ENCODE measurements at regions not wholly inside any gene's neighbourhood (a gene's known extent, or its start where the extent isn't known, plus 50 kb on each side); places are given as distances from the start of the nearest gene placed in this dataset.

DNA sequence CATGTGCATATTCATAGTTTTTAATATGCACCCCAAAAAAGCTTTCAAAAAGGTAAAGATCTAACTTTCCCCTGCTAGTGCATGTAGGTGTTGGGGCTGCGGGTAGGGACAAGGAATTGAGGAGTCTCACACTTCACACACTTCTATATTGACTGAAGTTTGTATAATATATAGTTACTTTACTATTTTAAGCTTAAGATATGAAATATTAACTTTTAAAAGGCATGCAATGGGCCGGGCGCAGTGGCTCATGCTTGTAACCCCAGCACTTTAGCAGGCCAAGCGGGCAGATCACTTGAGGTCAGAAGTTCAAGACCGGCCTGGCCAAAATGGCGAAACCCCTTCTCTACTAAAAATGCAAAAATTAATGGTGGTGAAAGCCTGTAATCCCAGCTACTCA lies 109.1 kb upstream of the SH3BP4 start:
- H3K36me3 ChIP-seq (ENCODE audit: control insufficient read depth in 1 of 2, insufficient read depth in 2 of 2, low read depth in 1 of 2, low read length in 2 of 2), result no peaks in the 10 kb centered on the region
- DNase-seq, result no peak
- no peaks in the 10 kb centered on the region for H3K27me3 ChIP-seq (ENCODE audit: control insufficient read depth in 1 of 2, insufficient read depth in 1 of 2, low read length in 2 of 2)
- H2BK15ac ChIP-seq (ENCODE audit: low read depth, poor library complexity, severe bottlenecking), result no peak overlapping the region
- H4K91ac ChIP-seq (ENCODE audit: low read length), result no peak overlapping the region
- no peak overlapping the region for H3K4me3 ChIP-seq (ENCODE audit: insufficient read depth in 1 of 2, low read depth in 1 of 2, low read length in 2 of 2)
- no peak overlapping the region for H3K23ac ChIP-seq (ENCODE audit: low read length in 2 of 2)
- H2AFZ ChIP-seq (ENCODE audit: low read depth, low read length), result no peak overlapping the region
- peaks cover 23% of the 10 kb centered on the region for H3K4me1 ChIP-seq (ENCODE audit: control insufficient read depth, insufficient read depth, low read depth, low read length)
- no peak overlapping the region for H2BK12ac ChIP-seq (ENCODE audit: low read length in 2 of 2)
- no peaks in the 10 kb centered on the region for H3K9me3 ChIP-seq (ENCODE audit: control insufficient read depth, low read length)
- H3K9ac ChIP-seq (ENCODE audit: low read length), result no peak overlapping the region
- H3K4me2 ChIP-seq (ENCODE audit: low read length, poor library complexity, severe bottlenecking), result no peak overlapping the region
- peaks cover 1% of the 10 kb centered on the region for H3K79me1 ChIP-seq (replicated peaks; ENCODE audit: low read length, poor library complexity, severe bottlenecking)
- H4K8ac ChIP-seq (ENCODE audit: low read length), result no peak overlapping the region
- H3K18ac ChIP-seq (ENCODE audit: low read depth in 1 of 2, low read length in 2 of 2), result no peak overlapping the region
- H3K27ac ChIP-seq (ENCODE audit: low read length, poor library complexity, severe bottlenecking), result no peak overlapping the region
- no peak overlapping the region for H3K14ac ChIP-seq (ENCODE audit: low read length in 2 of 2)
- H2AK5ac ChIP-seq (ENCODE audit: low read length, severe bottlenecking), result no peak overlapping the region
- 100% methylated on average over 3 of the region's 6 CpGs for WGBS
- no peak overlapping the region for H3K4ac ChIP-seq (ENCODE audit: low read depth in 1 of 2, low read length in 2 of 2)
- no peak overlapping the region for H2BK5ac ChIP-seq (ENCODE audit: low read depth, low read length, poor library complexity, severe bottlenecking)
- H2BK120ac ChIP-seq (ENCODE audit: low read depth, low read length), result no peak overlapping the region

DNA sequence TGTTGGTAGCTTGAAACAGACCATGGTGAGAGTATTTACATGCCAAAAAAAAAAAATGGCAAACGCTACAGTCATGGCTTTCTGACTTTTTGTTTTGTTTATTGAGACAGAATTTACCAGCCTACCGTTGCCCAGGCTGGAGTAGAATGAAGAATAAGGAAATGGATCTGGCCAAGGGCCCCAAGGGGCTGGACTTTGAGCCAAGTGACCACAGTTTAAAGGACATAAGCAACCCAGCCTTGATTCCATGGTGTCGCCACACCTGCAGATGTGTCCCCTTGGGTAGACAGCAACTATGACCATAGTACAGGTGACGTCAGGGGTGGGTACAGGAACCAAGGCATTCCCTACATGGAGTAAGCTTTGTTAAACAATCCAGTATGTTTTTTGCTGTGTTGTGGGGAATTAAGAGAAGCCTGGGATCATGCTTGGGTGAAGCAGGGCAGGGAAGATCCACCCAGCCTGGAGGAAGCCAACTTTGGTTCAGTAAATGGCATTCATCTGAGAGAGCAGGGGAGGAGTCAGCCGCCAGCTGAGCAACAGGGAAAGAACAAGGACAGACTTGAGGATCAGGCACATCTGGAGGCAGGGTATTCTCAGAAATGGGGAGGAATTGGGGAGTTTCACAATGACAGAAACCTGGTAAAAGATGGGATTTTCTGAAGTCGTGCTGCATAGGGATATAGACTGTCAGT lies 110.3 kb upstream of the SH3BP4 start:
- H2BK12ac ChIP-seq (ENCODE audit: low read length in 2 of 2), result peak overlapping the region; percentile 32 to 87
- WGBS, result 69% methylated on average over 6 of the region's 6 CpGs
- H3K79me1 ChIP-seq (replicated peaks; ENCODE audit: low read length, poor library complexity, severe bottlenecking), result peaks cover 1% of the 10 kb centered on the region
- H2BK15ac ChIP-seq (ENCODE audit: low read depth, poor library complexity, severe bottlenecking), result peak overlapping the region; percentile 54
- peak overlapping the region; percentile 60 for H2AK5ac ChIP-seq (ENCODE audit: low read length, severe bottlenecking)
- H3K27me3 ChIP-seq (ENCODE audit: control insufficient read depth in 1 of 2, insufficient read depth in 1 of 2, low read length in 2 of 2), result no peaks in the 10 kb centered on the region
- no peak for DNase-seq
- peak overlapping the region; percentile 55 for H2BK120ac ChIP-seq (ENCODE audit: low read depth, low read length)
- H3K14ac ChIP-seq (ENCODE audit: low read length in 2 of 2), result no peak overlapping the region
- no peaks in the 10 kb centered on the region for H3K9me3 ChIP-seq (ENCODE audit: control insufficient read depth, low read length)
- peaks cover 23% of the 10 kb centered on the region for H3K4me1 ChIP-seq (ENCODE audit: control insufficient read depth, insufficient read depth, low read depth, low read length)
- H2AFZ ChIP-seq (ENCODE audit: low read depth, low read length), result no peak overlapping the region
- H3K27ac ChIP-seq (ENCODE audit: low read length, poor library complexity, severe bottlenecking), result peak overlapping the region; percentile 94
- H3K4ac ChIP-seq (ENCODE audit: low read depth in 1 of 2, low read length in 2 of 2), result peak overlapping the region in 1 of 2 experiments; percentile 68
- H4K8ac ChIP-seq (ENCODE audit: low read length), result peak overlapping the region; percentile 5
- H3K4me3 ChIP-seq (ENCODE audit: insufficient read depth in 1 of 2, low read depth in 1 of 2, low read length in 2 of 2), result no peak overlapping the region
- H3K18ac ChIP-seq (ENCODE audit: low read depth in 1 of 2, low read length in 2 of 2), result peak overlapping the region in 1 of 2 experiments; percentile 65
- H3K4me2 ChIP-seq (ENCODE audit: low read length, poor library complexity, severe bottlenecking), result no peak overlapping the region
- H3K9ac ChIP-seq (ENCODE audit: low read length), result no peak overlapping the region
- no peak overlapping the region for H3K23ac ChIP-seq (ENCODE audit: low read length in 2 of 2)
- no peaks in the 10 kb centered on the region for H3K36me3 ChIP-seq (ENCODE audit: control insufficient read depth in 1 of 2, insufficient read depth in 2 of 2, low read depth in 1 of 2, low read length in 2 of 2)
- H4K91ac ChIP-seq (ENCODE audit: low read length), result peak overlapping the region; percentile 52
- H2BK5ac ChIP-seq (ENCODE audit: low read depth, low read length, poor library complexity, severe bottlenecking), result peak overlapping the region; percentile 93

DNA sequence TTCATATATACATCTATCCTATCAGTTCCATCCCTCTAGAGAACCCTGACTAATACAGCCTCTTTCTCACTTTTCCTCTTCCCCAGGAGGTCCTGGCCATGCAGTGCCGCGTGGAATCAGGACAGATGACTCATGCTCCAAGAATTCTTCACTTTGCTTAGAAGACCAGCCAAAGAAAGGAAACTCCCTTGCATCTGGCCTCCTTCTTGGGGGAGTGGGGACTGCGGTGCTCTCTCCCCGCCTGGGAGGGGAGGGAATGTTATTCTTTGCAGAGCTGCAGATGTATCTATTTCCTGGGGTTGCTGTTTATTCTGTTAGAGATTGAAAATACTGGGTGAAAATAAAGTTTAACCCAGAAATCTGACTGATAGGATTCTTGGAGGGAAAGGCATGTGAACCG lies 111.5 kb upstream of the SH3BP4 start:
- Histone ChIP-seq H3K4me2 (ENCODE audit: low read length, poor library complexity, severe bottlenecking) (no peak overlapping the region), H3K23ac (ENCODE audit: low read length in 2 of 2) (no peak overlapping the region), H2BK120ac (ENCODE audit: low read depth, low read length) (no peak overlapping the region), H2AK5ac (ENCODE audit: low read length, severe bottlenecking) (no peak overlapping the region), H3K27ac (ENCODE audit: low read length, poor library complexity, severe bottlenecking) (peak overlapping the region; percentile 94), H2AFZ (ENCODE audit: low read depth, low read length) (no peak overlapping the region), H4K8ac (ENCODE audit: low read length) (no peak overlapping the region), H2BK15ac (ENCODE audit: low read depth, poor library complexity, severe bottlenecking) (no peak overlapping the region), H3K9ac (ENCODE audit: low read length) (no peak overlapping the region), H3K4me3 (ENCODE audit: insufficient read depth in 1 of 2, low read depth in 1 of 2, low read length in 2 of 2) (no peak overlapping the region), H3K14ac (ENCODE audit: low read length in 2 of 2) (no peak overlapping the region), H2BK12ac (ENCODE audit: low read length in 2 of 2) (no peak overlapping the region), H3K79me1 (replicated peaks; ENCODE audit: low read length, poor library complexity, severe bottlenecking) (peaks cover 1% of the 10 kb centered on the region), H3K27me3 (ENCODE audit: control insufficient read depth in 1 of 2, insufficient read depth in 1 of 2, low read length in 2 of 2) (no peaks in the 10 kb centered on the region), H3K4ac (ENCODE audit: low read depth in 1 of 2, low read length in 2 of 2) (no peak overlapping the region), H3K4me1 (ENCODE audit: control insufficient read depth, insufficient read depth, low read depth, low read length) (peaks cover 26% of the 10 kb centered on the region), H3K18ac (ENCODE audit: low read depth in 1 of 2, low read length in 2 of 2) (no peak overlapping the region), H4K91ac (ENCODE audit: low read length) (no peak overlapping the region), H3K36me3 (ENCODE audit: control insufficient read depth in 1 of 2, insufficient read depth in 2 of 2, low read depth in 1 of 2, low read length in 2 of 2) (no peaks in the 10 kb centered on the region), H2BK5ac (ENCODE audit: low read depth, low read length, poor library complexity, severe bottlenecking) (no peak overlapping the region), H3K9me3 (ENCODE audit: control insufficient read depth, low read length) (no peaks in the 10 kb centered on the region)
- 0% methylated on average over 4 of the region's 5 CpGs for WGBS
- peak; percentile 96 for DNase-seq

DNA sequence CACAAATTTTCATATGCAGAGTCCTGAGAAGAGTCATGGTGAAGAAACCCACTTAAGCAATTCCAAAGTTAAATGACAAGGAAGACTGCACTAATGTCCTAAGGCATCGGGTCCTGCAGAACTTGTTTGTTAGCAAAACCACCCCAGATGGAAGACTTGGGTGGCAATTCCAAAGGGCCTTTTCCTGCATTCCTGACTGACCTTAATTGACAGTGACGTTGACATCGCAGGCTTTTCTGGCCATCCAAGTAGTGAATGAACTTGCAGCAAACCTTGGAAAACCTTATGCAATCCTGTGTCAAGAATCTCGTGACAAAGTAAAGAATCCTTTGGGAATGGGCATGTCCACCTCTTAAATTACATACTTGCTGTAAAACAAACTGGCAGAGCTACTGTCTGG lies 112.5 kb upstream of the SH3BP4 start:
- WGBS, result 62% methylated on average over 4 of the region's 4 CpGs
- no peaks in the 10 kb centered on the region for H3K27me3 ChIP-seq (ENCODE audit: control insufficient read depth in 1 of 2, insufficient read depth in 1 of 2, low read length in 2 of 2)
- DNase-seq, result peak; percentile 51

More for the DNA sequence above, 112.5 kb upstream of the SH3BP4 start:
- Histone ChIP-seq H2BK15ac (ENCODE audit: low read depth, poor library complexity, severe bottlenecking) (no peak overlapping the region), H3K18ac (ENCODE audit: low read depth in 1 of 2, low read length in 2 of 2) (no peak overlapping the region), H3K4me2 (ENCODE audit: low read length, poor library complexity, severe bottlenecking) (no peak overlapping the region), H4K8ac (ENCODE audit: low read length) (no peak overlapping the region), H3K4me3 (ENCODE audit: insufficient read depth in 1 of 2, low read depth in 1 of 2, low read length in 2 of 2) (no peak overlapping the region), H2AFZ (ENCODE audit: low read depth, low read length) (no peak overlapping the region), H3K4me1 (ENCODE audit: control insufficient read depth, insufficient read depth, low read depth, low read length) (peaks cover 23% of the 10 kb centered on the region), H2BK5ac (ENCODE audit: low read depth, low read length, poor library complexity, severe bottlenecking) (no peak overlapping the region), H4K91ac (ENCODE audit: low read length) (no peak overlapping the region), H3K36me3 (ENCODE audit: control insufficient read depth in 1 of 2, insufficient read depth in 2 of 2, low read depth in 1 of 2, low read length in 2 of 2) (no peaks in the 10 kb centered on the region), H3K9me3 (ENCODE audit: control insufficient read depth, low read length) (no peaks in the 10 kb centered on the region), H2BK120ac (ENCODE audit: low read depth, low read length) (peak overlapping the region; percentile 57), H3K9ac (ENCODE audit: low read length) (no peak overlapping the region), H3K4ac (ENCODE audit: low read depth in 1 of 2, low read length in 2 of 2) (no peak overlapping the region), H3K79me1 (replicated peaks; ENCODE audit: low read length, poor library complexity, severe bottlenecking) (peaks cover 1% of the 10 kb centered on the region), H3K23ac (ENCODE audit: low read length in 2 of 2) (no peak overlapping the region), H2AK5ac (ENCODE audit: low read length, severe bottlenecking) (peak overlapping the region; percentile 67), H3K27ac (ENCODE audit: low read length, poor library complexity, severe bottlenecking) (no peak overlapping the region), H2BK12ac (ENCODE audit: low read length in 2 of 2) (no peak overlapping the region), H3K14ac (ENCODE audit: low read length in 2 of 2) (no peak overlapping the region)

All from mesenchymal stem cell (in vitro differentiated cells and primary cell).